Panc1 (cell line): ENCODE measurements at regions not wholly inside any gene's neighbourhood (a gene's known extent, or its start where the extent isn't known, plus 50 kb on each side); places are given as distances from the start of the nearest gene placed in this dataset.

Experiments
- ATAC-seq: fragments of 200-7000 bp; cut with Tn5 transposase; 2 replicates; pipeline ENCODE4 v1.9.1; 2020; ENCODE audit warnings: mild to moderate bottlenecking, moderate library complexity
- BruUV-seq: library from RNA; stranded (reverse); fragments of 400-500 nt; replicated peaks from 2 replicates; lab custom pipeline; 2021; lab: Mats Ljungman, UMichigan
- CTCF ChIA-PET: fragments of 300-600 bp; sonication (Branson Sonifier 250); formaldehyde crosslinking; loops from one replicate; lab custom pipeline; 2022; ENCODE audit warnings: antibody characterized with exemption; lab: Charles Lee
- POLR2A ChIA-PET: fragments of 300-600 bp; sonication (Branson Sonifier 250); formaldehyde crosslinking; loops from one replicate; lab custom pipeline; 2022; ENCODE audit warnings: antibody characterized with exemption; lab: Charles Lee
- DNase-seq: peaks from one replicate; pipeline ENCODE4 v3.0.0-alpha.2; 2010; ENCODE audit warnings: low read depth, low spot score
- H3K27ac ChIP-seq: 2 replicates; pipeline ENCODE4 v1.5.1; 2011; ENCODE audit warnings: mild to moderate bottlenecking, low read length, inconsistent platforms
- H3K27me3 ChIP-seq: fragments of 200-500 bp; sonication (Bioruptor generic); 2 replicates; pipeline ENCODE4 v1.6.0; 2014; ENCODE audit warnings: low read length, inconsistent platforms; ENCODE audit not compliant: control insufficient read depth, insufficient read depth
- H3K36me3 ChIP-seq: fragments of 200-500 bp; sonication (Bioruptor generic); 2 replicates; pipeline ENCODE4 v1.5.1; 2014; ENCODE audit warnings: inconsistent platforms, mild to moderate bottlenecking, low read length, moderate library complexity; ENCODE audit not compliant: control insufficient read depth, insufficient read depth
- H3K4me1 ChIP-seq: 2 replicates; pipeline ENCODE4 v1.5.1; 2011; ENCODE audit warnings: inconsistent platforms, mild to moderate bottlenecking, low read length, moderate library complexity; ENCODE audit not compliant: control insufficient read depth, insufficient read depth
- H3K4me3 ChIP-seq, 2 experiments: 2 replicates each; pipeline ENCODE4 v1.5.1; 2011 to 2012; ENCODE audit warnings: low read depth in 2 of 2, low read length in 2 of 2, mild to moderate bottlenecking in 2 of 2, inconsistent platforms in 1 of 2, moderate library complexity in 1 of 2
- H3K9me3 ChIP-seq: fragments of 200-500 bp; sonication (Bioruptor generic); 2 replicates; pipeline ENCODE4 v1.5.1; 2014; ENCODE audit warnings: low read depth, mild to moderate bottlenecking, inconsistent platforms, low read length, moderate library complexity; ENCODE audit not compliant: control insufficient read depth, insufficient read depth
- CTCF ChIP-seq: fragments of 450-650 bp; IDR thresholded peaks from 2 replicates; pipeline ENCODE4 v1.5.1; 2017; ENCODE audit warnings: mild to moderate bottlenecking
- POLR2AphosphoS5 ChIP-seq: IDR thresholded peaks from 2 replicates; pipeline ENCODE4 v1.6.1; 2012; ENCODE audit warnings: mild to moderate bottlenecking, low read depth, low read length, moderate library complexity
- SIN3A ChIP-seq: IDR thresholded peaks from 2 replicates; pipeline ENCODE4 v1.6.1; 2012; ENCODE audit warnings: low read depth, mild to moderate bottlenecking, low read length, moderate library complexity, borderline replicate concordance; ENCODE audit not compliant: insufficient read depth
- TCF7L2 ChIP-seq: IDR thresholded peaks from 2 replicates; pipeline ENCODE4 v1.6.1; 2011; ENCODE audit warnings: mild to moderate bottlenecking, low read depth, low read length, inconsistent platforms
- in situ Hi-C: cut with HindIII; loops from 2 replicates; pipeline ENCODE4 v1.10.0; 2016; ENCODE audit warnings: low sequenced_read_pairs, low pct_unique_long_range_greater_than_20kb
- intact Hi-C: fragments of 100-400 bp; cut with micrococcal nuclease; formaldehyde crosslinking; loops from one replicate; pipeline ENCODE4 v1.10.0; 2022; ENCODE audit not compliant: unreplicated experiment
- TF ChIP-seq, protein P1 (sequence below), 2 experiments: IDR thresholded peaks; 2 replicates each; pipeline ENCODE4 v1.6.1; 2011 to 2012; ENCODE audit warnings: low read depth in 2 of 2, control low read depth in 1 of 2, low read length in 1 of 2, mild to moderate bottlenecking in 1 of 2, moderate library complexity in 1 of 2; ENCODE audit not compliant: insufficient read depth in 1 of 2

DNA sequence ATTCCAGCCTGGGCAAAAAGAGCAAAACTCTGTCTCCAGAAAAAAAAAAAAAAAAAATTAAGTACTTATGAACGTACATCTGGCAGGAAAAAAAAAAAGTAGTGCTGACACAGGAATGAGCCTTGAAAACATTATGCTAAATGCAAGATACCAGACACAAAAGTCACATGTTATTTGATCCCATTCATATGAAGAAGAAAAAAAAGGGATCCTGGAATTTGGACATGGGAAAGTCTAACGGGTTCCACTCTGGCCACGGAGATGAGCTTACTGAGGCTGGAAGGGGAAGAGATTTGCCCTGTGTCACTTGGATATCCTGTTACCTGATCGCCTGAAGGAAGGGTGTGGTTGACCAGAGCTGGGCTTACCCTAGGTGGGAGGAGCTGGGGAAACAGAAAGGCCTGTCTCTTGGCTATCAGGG is 251.9 kb downstream of the PARN start:
- in situ Hi-C loops (no loop called here), intact Hi-C loops (no loop called here)
- ATAC-seq: no peak
- no peak overlapping the region for H3K4me3 ChIP-seq
- no peak overlapping the region for H3K27ac ChIP-seq
- no peaks in the 10 kb centered on the region for H3K27me3 ChIP-seq
- TF ChIP-seq CTCF: no peak
- no peak for TF ChIP-seq TCF7L2
- TF ChIP-seq POLR2AphosphoS5: no peak
- no peak for TF ChIP-seq SIN3A
- TF ChIP-seq, protein P1, sequence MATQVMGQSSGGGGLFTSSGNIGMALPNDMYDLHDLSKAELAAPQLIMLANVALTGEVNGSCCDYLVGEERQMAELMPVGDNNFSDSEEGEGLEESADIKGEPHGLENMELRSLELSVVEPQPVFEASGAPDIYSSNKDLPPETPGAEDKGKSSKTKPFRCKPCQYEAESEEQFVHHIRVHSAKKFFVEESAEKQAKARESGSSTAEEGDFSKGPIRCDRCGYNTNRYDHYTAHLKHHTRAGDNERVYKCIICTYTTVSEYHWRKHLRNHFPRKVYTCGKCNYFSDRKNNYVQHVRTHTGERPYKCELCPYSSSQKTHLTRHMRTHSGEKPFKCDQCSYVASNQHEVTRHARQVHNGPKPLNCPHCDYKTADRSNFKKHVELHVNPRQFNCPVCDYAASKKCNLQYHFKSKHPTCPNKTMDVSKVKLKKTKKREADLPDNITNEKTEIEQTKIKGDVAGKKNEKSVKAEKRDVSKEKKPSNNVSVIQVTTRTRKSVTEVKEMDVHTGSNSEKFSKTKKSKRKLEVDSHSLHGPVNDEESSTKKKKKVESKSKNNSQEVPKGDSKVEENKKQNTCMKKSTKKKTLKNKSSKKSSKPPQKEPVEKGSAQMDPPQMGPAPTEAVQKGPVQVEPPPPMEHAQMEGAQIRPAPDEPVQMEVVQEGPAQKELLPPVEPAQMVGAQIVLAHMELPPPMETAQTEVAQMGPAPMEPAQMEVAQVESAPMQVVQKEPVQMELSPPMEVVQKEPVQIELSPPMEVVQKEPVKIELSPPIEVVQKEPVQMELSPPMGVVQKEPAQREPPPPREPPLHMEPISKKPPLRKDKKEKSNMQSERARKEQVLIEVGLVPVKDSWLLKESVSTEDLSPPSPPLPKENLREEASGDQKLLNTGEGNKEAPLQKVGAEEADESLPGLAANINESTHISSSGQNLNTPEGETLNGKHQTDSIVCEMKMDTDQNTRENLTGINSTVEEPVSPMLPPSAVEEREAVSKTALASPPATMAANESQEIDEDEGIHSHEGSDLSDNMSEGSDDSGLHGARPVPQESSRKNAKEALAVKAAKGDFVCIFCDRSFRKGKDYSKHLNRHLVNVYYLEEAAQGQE (IDR thresholded peaks at IDR 0.05; ENCODE audit: insufficient read depth in 1 of 2, low read depth in 2 of 2, low read length in 1 of 2): no peak
- POLR2A ChIA-PET: interaction anchor here (0.7 kb wide), 1 partner anchor 74 kb away, joined by 9 read pairs; no protein-coding TSS in a partner anchor
- BruUV-seq: no TSS peak
- H3K9me3 ChIP-seq: no peaks in the 10 kb centered on the region
- DNase-seq: no peak
- CTCF ChIA-PET: interaction anchor here (0.6 to 0.7 kb wide), 2 partner anchors 18 to 32 kb away, joined by 4 to 6 read pairs; no protein-coding TSS in a partner anchor
- H3K4me1 ChIP-seq: no peaks in the 10 kb centered on the region
- H3K36me3 ChIP-seq: no peaks in the 10 kb centered on the region

DNA sequence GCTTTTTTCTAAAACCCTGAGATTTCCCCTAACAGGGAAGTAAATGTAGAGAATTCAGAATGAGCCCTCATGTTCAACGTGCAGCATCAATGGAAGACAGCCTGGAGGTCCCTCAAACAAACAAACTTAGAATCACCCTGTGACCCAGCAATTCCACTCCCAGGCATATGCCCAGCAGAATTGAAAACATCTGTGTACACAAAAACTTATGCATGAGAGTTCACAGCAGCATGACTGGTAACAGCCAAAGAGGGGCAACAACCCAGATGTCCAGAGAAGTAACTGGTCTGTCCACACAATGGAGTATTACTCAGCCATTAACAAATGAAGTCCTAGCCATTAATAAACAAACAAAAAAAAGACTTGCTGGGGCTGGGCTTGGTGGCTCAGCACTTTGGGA is 252.7 kb downstream of the PARN start:
- in situ Hi-C loops: no loop called here
- Histone ChIP-seq H3K36me3 (no peaks in the 10 kb centered on the region), H3K27ac (no peak overlapping the region), H3K27me3 (no peaks in the 10 kb centered on the region), H3K4me1 (0 out of 2 replicates have a peak, but pooled peaks cover 2% of the 10 kb centered on the region), H3K9me3 (no peaks in the 10 kb centered on the region), H3K4me3 (no peak overlapping the region)
- no peak for ATAC-seq
- intact Hi-C loops: no loop called here
- TF ChIP-seq POLR2AphosphoS5 (no peak), SIN3A (no peak), CTCF (no peak), TCF7L2 (no peak)
- TF ChIP-seq, protein P1 (IDR thresholded peaks at IDR 0.05; ENCODE audit: insufficient read depth in 1 of 2, low read depth in 2 of 2, low read length in 1 of 2): no peak
- ChIA-PET CTCF (interaction anchor here (0.6 kb wide), 1 partner anchor 31 kb away, joined by 6 read pairs; no protein-coding TSS in a partner anchor), POLR2A (interaction anchor here (0.6 kb wide), 1 partner anchor 56 kb away, joined by 4 read pairs; no protein-coding TSS in a partner anchor)
- DNase-seq: no peak
- no TSS peak for BruUV-seq
